A549 (cell line): ENCODE measurements at regions not wholly inside any gene's neighbourhood (a gene's known extent, or its start where the extent isn't known, plus 50 kb on each side); places are given as distances from the start of the nearest gene placed in this dataset.

Source experiments
- ATAC-seq, 2 experiments: fragments of 200-7000 bp in 1 of 2; fragments of >200 bp in 1 of 2; cut with Nextera tagmentation in 1 of 2; cut with Tn5 transposase in 1 of 2; 3 replicates each; pipeline versions ENCODE4 v1.8.0 to v1.9.1; 2018 to 2020; ENCODE audit warnings: mild to moderate bottlenecking in 1 of 2, moderate library complexity in 1 of 2
- CTCF ChIA-PET: fragments of 300-600 bp; sonication (Branson Sonifier 250); formaldehyde crosslinking; extraction: SDS; loops from one replicate; lab custom pipeline; 2021; ENCODE audit warnings: antibody characterized with exemption, inconsistent platforms; lab: Yijun Ruan, JAX
- POLR2A ChIA-PET: fragments of 350-600 bp; formaldehyde crosslinking; extraction: SDS; loops from one replicate; lab custom pipeline; 2021; ENCODE audit warnings: antibody characterized with exemption, inconsistent platforms; lab: Yijun Ruan, JAX
- DNase-seq, 2 experiments: peaks; one replicate each; pipeline versions ENCODE4 v3.0.0 to v3.0.0-alpha.2; 2011 to 2016; ENCODE audit warnings: low read depth in 1 of 2, low spot score in 1 of 2
- FAIRE-seq: peaks from 2 replicates; lab custom pipeline; 2011; peaks lifted over from hg19 to GRCh38; lab: Jason Lieb, UNC
- H3K27ac ChIP-seq, 2 experiments: fragments of >200 bp; sonication (Bioruptor Twin); formaldehyde crosslinking; 3 replicates each; pipeline ENCODE4 v1.5.1; 2016 to 2017
- H3K4me1 ChIP-seq: fragments of >200 bp; sonication (Bioruptor Twin); formaldehyde crosslinking; 3 replicates; pipeline ENCODE4 v1.6.1; 2016
- H3K4me2 ChIP-seq: fragments of >200 bp; sonication (Bioruptor Twin); formaldehyde crosslinking; 3 replicates; pipeline ENCODE4 v1.6.1; 2016
- H3K4me3 ChIP-seq: fragments of >200 bp; sonication (Bioruptor Twin); formaldehyde crosslinking; 3 replicates; pipeline ENCODE4 v1.5.1; 2016
- H3K9me3 ChIP-seq: fragments of >200 bp; sonication (Bioruptor Twin); formaldehyde crosslinking; 3 replicates; pipeline ENCODE4 v1.6.1; 2016
- BHLHE40 ChIP-seq: IDR thresholded peaks from 2 replicates; pipeline ENCODE4 v1.6.1; 2012; ENCODE audit warnings: low read depth, low read length, inconsistent platforms
- CHD4 ChIP-seq: fragments of 200-600 bp; sonication (generic); IDR thresholded peaks from 2 replicates; pipeline ENCODE4 v1.6.1; 2016; ENCODE audit warnings: antibody characterized with exemption, mild to moderate bottlenecking, borderline replicate concordance
- CTCF ChIP-seq: fragments of >200 bp; sonication (Bioruptor Twin); formaldehyde crosslinking; IDR thresholded peaks from 3 replicates; pipeline ENCODE4 v1.5.1; 2016
- EHF ChIP-seq: fragments of 250-450 bp; sonication (Bioruptor Pico); IDR thresholded peaks from 2 replicates; pipeline ENCODE4 v1.5.0; 2020; ENCODE audit warnings: mild to moderate bottlenecking
- FOSL2 ChIP-seq, 2 experiments: fragments of 450-650 bp in 1 of 2; fragments of >200 bp in 1 of 2; sonication (Bioruptor Twin) in 1 of 2; formaldehyde crosslinking; IDR thresholded peaks; 2 replicates each; pipeline versions ENCODE4 v1.5.0 to v1.6.1; 2016 to 2020; ENCODE audit warnings: mild to moderate bottlenecking in 1 of 2, moderate library complexity in 1 of 2
- GATA3 ChIP-seq: IDR thresholded peaks from 2 replicates; pipeline ENCODE4 v1.6.1; 2012; ENCODE audit warnings: borderline replicate concordance
- HDAC2 ChIP-seq: fragments of 200-600 bp; sonication (generic); IDR thresholded peaks from 2 replicates; pipeline ENCODE4 v1.6.1; 2016
- HEYL ChIP-seq: fragments of 250-450 bp; sonication (Bioruptor Pico); IDR thresholded peaks from 2 replicates; pipeline ENCODE4 v1.8.0; 2021; ENCODE audit warnings: mild to moderate bottlenecking, moderate library complexity
- HOXB5 ChIP-seq: fragments of 250-450 bp; sonication (Bioruptor Pico); IDR thresholded peaks from 2 replicates; pipeline ENCODE4 v1.5.0; 2020; ENCODE audit warnings: mild to moderate bottlenecking, moderate library complexity
- JUN ChIP-seq, 2 experiments: fragments of >200 bp; sonication (Bioruptor Twin); formaldehyde crosslinking; IDR thresholded peaks; 2 replicates in 1 of 2; 3 replicates in 1 of 2; pipeline ENCODE4 v1.6.1; 2016 to 2017
- KDM5A ChIP-seq: fragments of 200-600 bp; sonication (generic); IDR thresholded peaks from 2 replicates; pipeline ENCODE4 v1.6.1; 2016; ENCODE audit warnings: antibody characterized with exemption, mild to moderate bottlenecking
- NPAS2 ChIP-seq: fragments of 250-450 bp; sonication (Bioruptor Pico); IDR thresholded peaks from 2 replicates; pipeline ENCODE4 v1.8.0; 2022; ENCODE audit warnings: mild to moderate bottlenecking, moderate library complexity, borderline replicate concordance
- NR3C1 ChIP-seq: fragments of >200 bp; sonication (Bioruptor Twin); formaldehyde crosslinking; IDR thresholded peaks from 3 replicates; pipeline ENCODE4 v1.6.1; 2017
- RARB ChIP-seq: fragments of 250-450 bp; sonication (Bioruptor Pico); IDR thresholded peaks from 2 replicates; pipeline ENCODE4 v1.8.0; 2021; ENCODE audit warnings: mild to moderate bottlenecking, moderate library complexity
- REST ChIP-seq: fragments of 200-600 bp; sonication (generic); IDR thresholded peaks from 2 replicates; pipeline ENCODE4 v1.6.1; 2016; ENCODE audit warnings: antibody characterized with exemption, mild to moderate bottlenecking, moderate library complexity
- RNF2 ChIP-seq: fragments of 200-600 bp; sonication (generic); IDR thresholded peaks from 2 replicates; pipeline ENCODE4 v1.6.1; 2016; ENCODE audit warnings: low read depth, mild to moderate bottlenecking, antibody characterized with exemption, moderate library complexity, borderline replicate concordance
- SREBF2 ChIP-seq: fragments of 450-650 bp; IDR thresholded peaks from 2 replicates; pipeline ENCODE4 v1.6.1; 2014; ENCODE audit warnings: mild to moderate bottlenecking, moderate library complexity
- TFCP2L1 ChIP-seq: fragments of 250-450 bp; sonication (Bioruptor Pico); IDR thresholded peaks from 2 replicates; pipeline ENCODE4 v1.5.0; 2021; ENCODE audit warnings: mild to moderate bottlenecking
- TP53 ChIP-seq: fragments of 250-450 bp; sonication (Bioruptor Pico); IDR thresholded peaks from 2 replicates; pipeline ENCODE4 v1.5.0; 2021; ENCODE audit warnings: mild to moderate bottlenecking, moderate library complexity
- ZNF302 ChIP-seq: fragments of 250-450 bp; sonication (Bioruptor Pico); IDR thresholded peaks from 2 replicates; pipeline ENCODE4 v1.9.0; 2021; ENCODE audit warnings: inconsistent platforms, mild to moderate bottlenecking, moderate library complexity
- ZSCAN20 ChIP-seq: fragments of 250-450 bp; sonication (Bioruptor Pico); IDR thresholded peaks from 2 replicates; pipeline ENCODE4 v1.8.0; 2022; ENCODE audit warnings: mild to moderate bottlenecking, moderate library complexity
- WGBS: methylation state at CpG from one replicate; pipeline ENCODE4 v1.1.6; 2017; ENCODE audit errors: missing lambda C conversion rate; 5-methylcytosine and 5-hydroxymethylcytosine counted together
- TF ChIP-seq, protein P1 (sequence below): fragments of 250-450 bp; sonication (Bioruptor Pico); IDR thresholded peaks from 2 replicates; pipeline ENCODE4 v1.5.0; 2020; ENCODE audit warnings: low read depth, mild to moderate bottlenecking, moderate library complexity
- TF ChIP-seq, protein P2 (sequence below): IDR thresholded peaks from 2 replicates; pipeline ENCODE4 v1.6.1; 2012
- TF ChIP-seq, protein P3 (sequence below): fragments of 450-650 bp; IDR thresholded peaks from 2 replicates; pipeline ENCODE4 v1.6.1; 2014; ENCODE audit warnings: antibody characterized with exemption

DNA sequence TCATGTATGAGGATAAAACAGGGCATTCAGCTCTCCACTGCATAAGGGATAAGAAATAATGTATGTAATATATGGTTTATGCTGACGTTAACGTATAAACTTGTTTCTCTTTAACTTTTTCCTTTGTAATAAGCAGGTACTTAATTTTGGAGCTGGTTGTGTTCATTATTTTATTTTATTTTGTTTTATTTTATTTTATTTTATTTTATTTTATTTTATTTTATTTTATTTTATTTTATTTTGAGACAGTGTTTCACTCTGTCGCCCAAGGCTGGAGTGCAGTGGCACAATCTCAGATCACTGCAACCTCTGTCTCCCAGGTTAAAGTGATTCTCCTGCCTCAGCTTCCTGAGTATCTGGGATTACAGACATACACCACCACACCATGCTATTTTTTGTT is 1932.6 kb upstream of the TENM3 start (continued):
- TF ChIP-seq HEYL (CRISPR knock-in tag), result no peak
- TF ChIP-seq JUN (IDR thresholded peaks at IDR 0.05), result no peak

- DNase-seq, result no peak
- POLR2A ChIA-PET, result no interaction called here
- no peaks in the 10 kb centered on the region for H3K9me3 ChIP-seq
- no peak for ATAC-seq
- FAIRE-seq, result no peak
- CTCF ChIA-PET, result no interaction called here
- no peak for TF ChIP-seq KDM5A
- no peak overlapping the region for H3K4me3 ChIP-seq
- H3K4me1 ChIP-seq, result no peaks in the 10 kb centered on the region
- no peak overlapping the region for H3K4me2 ChIP-seq
- 17% methylated on average over 5 of the region's 5 CpGs for WGBS
- H3K27ac ChIP-seq, result no peak overlapping the region
Measured at GRCh38 chr4:180314972-180315371, 1928.2 kb upstream of the TENM3 start.

DNA sequence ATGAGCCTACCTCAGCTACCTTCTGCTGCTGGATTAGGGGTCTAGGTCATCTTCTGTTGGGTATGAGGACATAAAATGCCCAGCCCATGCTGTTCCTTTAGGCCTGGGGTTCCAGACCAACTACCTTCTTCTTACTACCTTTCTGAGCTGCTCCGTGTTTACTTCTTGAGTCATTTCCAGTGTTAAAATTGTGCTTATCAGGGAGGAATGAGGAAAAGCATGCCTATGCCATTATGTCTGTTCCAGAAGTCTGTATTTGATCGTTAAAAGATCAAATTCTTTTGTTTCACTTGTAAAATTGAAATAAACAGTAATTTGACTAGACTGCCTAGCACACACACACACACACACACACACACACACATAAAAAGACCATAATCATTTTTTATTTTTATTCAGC is 1912.7 kb upstream of the TENM3 start:
- ATAC-seq (no peak), DNase-seq (no peak), FAIRE-seq (no peak)
- Histone ChIP-seq H3K4me2 (no peak overlapping the region), H3K9me3 (no peaks in the 10 kb centered on the region), H3K27ac (no peak overlapping the region), H3K4me3 (no peak overlapping the region), H3K4me1 (no peaks in the 10 kb centered on the region)
- CTCF ChIA-PET, result no interaction called here
- WGBS, result 3% methylated on average over 2 of the region's 2 CpGs
- POLR2A ChIA-PET, result no interaction called here
- TF ChIP-seq REST (no peak), NR3C1 (no peak), CHD4 (no peak), RNF2 (no peak), FOSL2 (IDR thresholded peaks at IDR 0.05) (no peak), FOSL2 (CRISPR knock-in tag; IDR thresholded peaks at IDR 0.05) (no peak), TFCP2L1 (no peak), RARB (CRISPR knock-in tag) (no peak), CTCF (no peak), GATA3 (no peak), ZNF302 (no peak), BHLHE40 (no peak)
- TF ChIP-seq, protein P1, sequence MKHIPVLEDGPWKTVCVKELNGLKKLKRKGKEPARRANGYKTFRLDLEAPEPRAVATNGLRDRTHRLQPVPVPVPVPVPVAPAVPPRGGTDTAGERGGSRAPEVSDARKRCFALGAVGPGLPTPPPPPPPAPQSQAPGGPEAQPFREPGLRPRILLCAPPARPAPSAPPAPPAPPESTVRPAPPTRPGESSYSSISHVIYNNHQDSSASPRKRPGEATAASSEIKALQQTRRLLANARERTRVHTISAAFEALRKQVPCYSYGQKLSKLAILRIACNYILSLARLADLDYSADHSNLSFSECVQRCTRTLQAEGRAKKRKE, result no peak

GRCh38 chr4:180333162-180333561 is 1910.0 kb upstream of the TENM3 start:
- H3K27ac ChIP-seq, result no peak overlapping the region
- TF ChIP-seq, protein P2, sequence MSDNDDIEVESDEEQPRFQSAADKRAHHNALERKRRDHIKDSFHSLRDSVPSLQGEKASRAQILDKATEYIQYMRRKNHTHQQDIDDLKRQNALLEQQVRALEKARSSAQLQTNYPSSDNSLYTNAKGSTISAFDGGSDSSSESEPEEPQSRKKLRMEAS, result no peak
- TF ChIP-seq SREBF2, result no peak
- TF ChIP-seq, protein P1, result no peak
- TF ChIP-seq TP53 (CRISPR knock-in tag), result no peak
- TF ChIP-seq NPAS2, result no peak
- no peak for TF ChIP-seq EHF (CRISPR knock-in tag)
- no peak for TF ChIP-seq FOSL2 (IDR thresholded peaks at IDR 0.05)
- TF ChIP-seq FOSL2 (CRISPR knock-in tag; IDR thresholded peaks at IDR 0.05), result no peak
- no peak for TF ChIP-seq HOXB5 (CRISPR knock-in tag)
- TF ChIP-seq, protein P3, sequence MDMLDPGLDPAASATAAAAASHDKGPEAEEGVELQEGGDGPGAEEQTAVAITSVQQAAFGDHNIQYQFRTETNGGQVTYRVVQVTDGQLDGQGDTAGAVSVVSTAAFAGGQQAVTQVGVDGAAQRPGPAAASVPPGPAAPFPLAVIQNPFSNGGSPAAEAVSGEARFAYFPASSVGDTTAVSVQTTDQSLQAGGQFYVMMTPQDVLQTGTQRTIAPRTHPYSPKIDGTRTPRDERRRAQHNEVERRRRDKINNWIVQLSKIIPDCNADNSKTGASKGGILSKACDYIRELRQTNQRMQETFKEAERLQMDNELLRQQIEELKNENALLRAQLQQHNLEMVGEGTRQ, result no peak
- no peak for TF ChIP-seq HDAC2
- TF ChIP-seq ZSCAN20, result no peak
- no peak for FAIRE-seq

More at GRCh38 chr4:180333162-180333561, 1910.0 kb upstream of the TENM3 start:
- Histone ChIP-seq H3K4me3 (no peak overlapping the region), H3K4me2 (no peak overlapping the region), H3K4me1 (no peaks in the 10 kb centered on the region), H3K9me3 (no peaks in the 10 kb centered on the region)
- 2% methylated on average over 4 of the region's 4 CpGs for WGBS
- ChIA-PET POLR2A (no interaction called here), CTCF (no interaction called here)
- ATAC-seq (no peak), DNase-seq (no peak)
